ENCODE measurements at regions not wholly inside any gene's neighbourhood (a gene's known extent, or its start where the extent isn't known, plus 50 kb on each side); places are given as distances from the start of the nearest gene placed in this dataset.

DNA sequence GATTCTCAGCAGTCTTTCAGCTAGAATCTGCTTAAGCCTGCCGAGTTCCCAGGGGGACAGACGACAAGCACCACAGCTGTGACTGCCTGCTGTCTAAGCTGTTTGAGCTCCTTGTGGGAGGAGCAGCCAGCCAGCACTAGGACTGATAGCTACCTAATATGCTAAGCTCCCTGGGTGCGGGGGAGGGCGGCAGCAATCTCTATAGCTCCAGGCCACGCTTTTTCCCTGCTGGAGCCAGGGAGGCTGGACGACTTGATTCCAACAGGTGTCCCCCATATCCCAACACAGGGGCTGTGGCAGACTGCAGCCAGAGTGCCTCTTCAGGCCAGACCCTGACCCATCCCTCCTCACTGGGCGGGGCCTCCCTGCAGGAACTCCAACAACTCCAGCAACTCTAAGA is 134.1 kb upstream of the ARPP21 start:
- Histone ChIP-seq H3K9me3 (no peaks in the 10 kb centered on the region), H3K36me3 (ENCODE audit: insufficient read depth in 1 of 2, low read depth in 1 of 2) (no peaks in the 10 kb centered on the region), H3K27ac (no peak overlapping the region), H3K4me1 (no peaks in the 10 kb centered on the region), H3K4me3 (no peak overlapping the region), H3K27me3 (ENCODE audit: insufficient read depth in 3 of 3, low read length in 2 of 3) (no peaks in the 10 kb centered on the region)
- ATAC-seq (no peak), DNase-seq (peak; percentile 3 to 44)
- 27 to 34% (median 30%) methylated on average over 7 of the region's 7 CpGs for WGBS, 3 donors
- intact Hi-C loops (cut with DNase I) = no loop called here
- TF ChIP-seq CTCF (IDR thresholded peaks at IDR 0.05) = no peak

GRCh38 chr3:35505772-35506171 is 133.6 kb upstream of the ARPP21 start:
- ATAC-seq (no peak), DNase-seq (no peak)
- TF ChIP-seq CTCF (IDR thresholded peaks at IDR 0.05) = no peak
- Histone ChIP-seq H3K4me1 (no peaks in the 10 kb centered on the region), H3K27me3 (ENCODE audit: insufficient read depth in 3 of 3, low read length in 2 of 3) (no peaks in the 10 kb centered on the region), H3K9me3 (no peaks in the 10 kb centered on the region), H3K4me3 (no peak overlapping the region), H3K36me3 (ENCODE audit: insufficient read depth in 1 of 2, low read depth in 1 of 2) (no peaks in the 10 kb centered on the region), H3K27ac (no peak overlapping the region)
- intact Hi-C loops (cut with DNase I) = no loop called here
- WGBS, 3 donors = 98% methylated on average over 3 of the region's 3 CpGs

GRCh38 chr3:35519936-35520335 is 119.4 kb upstream of the ARPP21 start:
- DNase-seq = no peak
- Histone ChIP-seq H3K36me3 (ENCODE audit: insufficient read depth in 1 of 2, low read depth in 1 of 2) (no peaks in the 10 kb centered on the region), H3K4me1 (no peaks in the 10 kb centered on the region), H3K27ac (no peak overlapping the region), H3K4me3 (no peak overlapping the region), H3K27me3 (ENCODE audit: insufficient read depth in 3 of 3, low read length in 2 of 3) (no peaks in the 10 kb centered on the region), H3K9me3 (no peaks in the 10 kb centered on the region)
- TF ChIP-seq CTCF (IDR thresholded peaks at IDR 0.05) = no peak
- intact Hi-C loops (cut with DNase I) = no loop called here
- ATAC-seq = no peak

DNA sequence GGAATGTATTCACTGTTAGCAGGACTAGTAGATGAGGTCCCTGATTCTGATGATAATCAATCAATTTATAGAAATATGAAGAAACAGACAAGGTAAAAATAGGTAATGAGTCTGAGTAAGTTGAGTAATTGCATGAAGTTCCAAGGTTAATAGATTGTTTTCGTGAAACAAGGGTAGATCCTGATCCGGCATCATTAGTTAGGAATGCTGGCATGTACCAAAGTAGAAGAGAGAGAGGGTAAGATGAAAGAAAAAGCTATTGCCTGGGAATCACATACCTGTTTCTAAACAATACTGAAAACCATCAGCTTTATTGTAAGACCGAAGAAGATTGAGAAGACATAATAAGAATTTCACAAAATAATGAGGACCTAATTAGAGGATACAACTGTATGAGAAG is 118.1 kb upstream of the ARPP21 start:
- no peak for ATAC-seq
- no peaks in the 10 kb centered on the region for H3K9me3 ChIP-seq
- H3K27ac ChIP-seq = no peak overlapping the region
- no peaks in the 10 kb centered on the region for H3K36me3 ChIP-seq (ENCODE audit: insufficient read depth in 1 of 2, low read depth in 1 of 2)
- H3K4me1 ChIP-seq = no peaks in the 10 kb centered on the region
- intact Hi-C loops (cut with DNase I) = no loop called here
- no peak overlapping the region for H3K4me3 ChIP-seq
- DNase-seq = no peak
- 89 to 97% (median 91%) methylated on average over 3 of the region's 3 CpGs for WGBS, 3 donors
- no peaks in the 10 kb centered on the region for H3K27me3 ChIP-seq (ENCODE audit: insufficient read depth in 3 of 3, low read length in 2 of 3)
- TF ChIP-seq CTCF (IDR thresholded peaks at IDR 0.05) = no peak

DNA sequence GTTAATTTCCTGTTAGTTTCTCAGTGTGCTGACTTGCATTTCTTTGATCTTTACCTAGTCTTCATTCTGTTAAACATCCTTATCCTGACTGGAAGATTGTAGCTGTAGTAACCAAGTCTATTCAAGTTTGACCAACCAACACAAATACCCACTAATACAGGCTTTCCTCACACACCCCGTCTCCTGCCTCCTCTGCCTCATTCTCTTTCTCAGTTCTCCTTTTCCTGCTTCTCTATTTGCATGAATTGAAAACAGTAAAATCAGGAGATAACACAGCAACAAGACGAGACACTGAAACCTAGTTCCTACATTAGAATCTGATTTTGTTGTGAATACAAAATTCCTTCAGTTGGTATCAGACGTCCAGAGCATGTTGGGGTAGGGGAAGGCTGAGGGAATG is 116.9 kb upstream of the ARPP21 start:
- no peak overlapping the region for H3K4me3 ChIP-seq
- no peak overlapping the region for H3K27ac ChIP-seq
- no peaks in the 10 kb centered on the region for H3K27me3 ChIP-seq (ENCODE audit: insufficient read depth in 3 of 3, low read length in 2 of 3)
- H3K4me1 ChIP-seq = no peaks in the 10 kb centered on the region
- H3K36me3 ChIP-seq (ENCODE audit: insufficient read depth in 1 of 2, low read depth in 1 of 2) = no peaks in the 10 kb centered on the region
- ATAC-seq (no peak), DNase-seq (no peak)
- no peaks in the 10 kb centered on the region for H3K9me3 ChIP-seq
- intact Hi-C loops (cut with DNase I) = no loop called here
- no peak for TF ChIP-seq CTCF (IDR thresholded peaks at IDR 0.05)
- 86 to 90% (median 88%) methylated on average over 3 of the region's 3 CpGs for WGBS, 3 donors
